GM12878 (cell line): ENCODE measurements at regions not wholly inside any gene's neighbourhood (a gene's known extent, or its start where the extent isn't known, plus 50 kb on each side); places are given as distances from the start of the nearest gene placed in this dataset.

Experiments used
- ATAC-seq: fragments of 200-7000 bp; cut with Tn5 transposase; 3 replicates; pipeline ENCODE4 v1.9.1; 2020; ENCODE audit warnings: mild to moderate bottlenecking, moderate library complexity
- BruUV-seq: library from RNA; stranded (reverse); fragments of 400-500 nt; replicated peaks from 2 replicates; lab custom pipeline; 2021; lab: Mats Ljungman, UMichigan
- CTCF ChIA-PET: fragments of 300-600 bp; sonication (Branson Sonifier 250); formaldehyde crosslinking; extraction: SDS; loops from one replicate; lab custom pipeline; 2021; ENCODE audit warnings: inconsistent platforms; lab: Yijun Ruan, JAX
- POLR2A ChIA-PET: fragments of 350-600 bp; formaldehyde crosslinking; extraction: SDS; loops from one replicate; lab custom pipeline; 2021; ENCODE audit warnings: inconsistent platforms; lab: Charles Lee
- RAD21 ChIA-PET: fragments of 300-600 bp; sonication (Branson Sonifier 250); formaldehyde crosslinking; loops from one replicate; lab custom pipeline; 2023; ENCODE audit warnings: antibody characterized with exemption; ENCODE audit not compliant: unreplicated experiment; lab: Charles Lee
- SMC1A ChIA-PET: fragments of 300-600 bp; sonication (Branson Sonifier 250); formaldehyde crosslinking; loops from one replicate; lab custom pipeline; 2023; ENCODE audit not compliant: unreplicated experiment, uncharacterized antibody; lab: Charles Lee
- DNase-seq: peaks from one replicate; pipeline ENCODE4 v3.0.0-alpha.2; 2011; ENCODE audit warnings: low read depth, low spot score
- FAIRE-seq: peaks from 3 replicates; lab custom pipeline; 2011; peaks lifted over from hg19 to GRCh38; lab: Jason Lieb, UNC
- H2AFZ ChIP-seq: 2 replicates; pipeline ENCODE4 v1.6.0; 2011; ENCODE audit warnings: low read depth, low read length, control low read depth; ENCODE audit not compliant: control insufficient read depth
- H3K27ac ChIP-seq: 2 replicates; pipeline ENCODE4 v1.5.1; 2011; ENCODE audit warnings: control low read depth; ENCODE audit not compliant: control insufficient read depth, insufficient read depth
- H3K27me3 ChIP-seq, 2 experiments: replicated peaks in 1 of 2; 2 replicates each; pipeline versions ENCODE4 v1.6.0 to v1.6.1; 2011; ENCODE audit warnings: low read length in 1 of 2; ENCODE audit not compliant: control insufficient read depth in 2 of 2, insufficient read depth in 2 of 2
- H3K36me3 ChIP-seq, 2 experiments: 2 replicates each; pipeline ENCODE4 v1.5.1; 2011; ENCODE audit warnings: low read length in 1 of 2; ENCODE audit not compliant: control insufficient read depth in 2 of 2, insufficient read depth in 2 of 2
- H3K4me1 ChIP-seq: 2 replicates; pipeline ENCODE4 v1.6.1; 2011; ENCODE audit warnings: mild to moderate bottlenecking, low read length, moderate library complexity, mixed read lengths; ENCODE audit not compliant: control insufficient read depth, insufficient read depth
- H3K4me2 ChIP-seq: 2 replicates; pipeline ENCODE4 v1.6.0; 2011; ENCODE audit warnings: control low read depth; ENCODE audit not compliant: control insufficient read depth, insufficient read depth
- H3K4me3 ChIP-seq: fragments of 200-600 bp; sonication (generic); 2 replicates; pipeline ENCODE4 v1.5.1; 2016
- H3K79me2 ChIP-seq: 2 replicates; pipeline ENCODE4 v1.6.0; 2011; ENCODE audit warnings: low read length; ENCODE audit not compliant: control insufficient read depth, insufficient read depth
- H3K9ac ChIP-seq: 2 replicates; pipeline ENCODE4 v1.8.0; 2011; ENCODE audit warnings: low read length, control low read depth, mixed read lengths; ENCODE audit not compliant: control insufficient read depth, insufficient read depth
- H3K9me3 ChIP-seq: replicated peaks from 3 replicates; pipeline ENCODE4 v1.5.1; 2011; ENCODE audit warnings: mild to moderate bottlenecking, low read length; ENCODE audit not compliant: control insufficient read depth, insufficient read depth
- H4K20me1 ChIP-seq: 2 replicates; pipeline ENCODE4 v1.6.0; 2011; ENCODE audit not compliant: control insufficient read depth, insufficient read depth
- BMI1 ChIP-seq: fragments of 450-650 bp; IDR thresholded peaks from 2 replicates; pipeline ENCODE4 v1.6.1; 2016; ENCODE audit warnings: mild to moderate bottlenecking, moderate library complexity, borderline replicate concordance
- CBX5 ChIP-seq: sonication (generic); IDR thresholded peaks from 2 replicates; pipeline ENCODE4 v1.6.1; 2016; ENCODE audit warnings: low read depth, moderate library complexity, mild to moderate bottlenecking, inconsistent platforms
- IKZF1 ChIP-seq: fragments of 450-650 bp; conservative IDR thresholded peaks from 2 replicates; pipeline ENCODE4 v1.6.1; 2017; ENCODE audit warnings: antibody characterized with exemption, mild to moderate bottlenecking
- MTA3 ChIP-seq: IDR thresholded peaks from 2 replicates; pipeline ENCODE4 v1.6.1; 2012; ENCODE audit warnings: low read length, inconsistent platforms, borderline replicate concordance
- MXI1 ChIP-seq: fragments of 150-350 bp; IDR thresholded peaks from 2 replicates; pipeline ENCODE4 v1.6.1; 2011; ENCODE audit warnings: low read depth, mild to moderate bottlenecking, inconsistent platforms, low read length, improper control_type of control experiment
- MYB ChIP-seq: fragments of 150-350 bp; IDR thresholded peaks from 2 replicates; pipeline ENCODE4 v1.6.1; 2014; ENCODE audit warnings: mild to moderate bottlenecking, low read depth, low read length, borderline replicate concordance
- NR2C1 ChIP-seq: fragments of 450-650 bp; IDR thresholded peaks from 2 replicates; pipeline ENCODE4 v1.6.1; 2017; ENCODE audit warnings: antibody characterized with exemption, mild to moderate bottlenecking, moderate library complexity
- SP1 ChIP-seq: IDR thresholded peaks from one replicate; pipeline ENCODE4 v1.6.1; 2011; ENCODE audit warnings: low read depth, low read length
- STAT1 ChIP-seq: fragments of 450-650 bp; conservative IDR thresholded peaks from 2 replicates; pipeline ENCODE4 v1.6.1; 2014; ENCODE audit warnings: antibody characterized with exemption, mild to moderate bottlenecking
- TAF1 ChIP-seq: IDR thresholded peaks from 2 replicates; pipeline ENCODE4 v1.6.1; 2011; ENCODE audit warnings: mild to moderate bottlenecking, low read depth, low read length, borderline replicate concordance
- TCF3 ChIP-seq: IDR thresholded peaks from 2 replicates; pipeline ENCODE4 v1.6.1; 2012; ENCODE audit warnings: low read depth, mild to moderate bottlenecking, low read length, borderline replicate concordance; ENCODE audit not compliant: insufficient read depth
- YY1 ChIP-seq: IDR thresholded peaks from 2 replicates; pipeline ENCODE4 v1.6.1; 2011; ENCODE audit warnings: low read depth, mild to moderate bottlenecking, low read length
- ZBED1 ChIP-seq: IDR thresholded peaks from 2 replicates; pipeline ENCODE4 v1.6.1; 2016; ENCODE audit warnings: borderline replicate concordance
- ZNF274 ChIP-seq: IDR thresholded peaks from one replicate; pipeline ENCODE4 v1.8.0; 2011; ENCODE audit not compliant: insufficient read length, insufficient read depth
- WGBS: methylation state at CpG from one replicate; pipeline ENCODE4 v1.1.6; 2016; ENCODE audit warnings: low lambda C conversion rate; ENCODE audit not compliant: insufficient replicate concordance, insufficient coverage; ENCODE audit errors: missing lambda C conversion rate; 5-methylcytosine and 5-hydroxymethylcytosine counted together
- in situ Hi-C: fragments of 300-500 bp; cut with MboI; formaldehyde crosslinking; loops from 9 replicates; pipeline ENCODE4 v1.14.3; 2018; ENCODE audit warnings: mixed read lengths
- intact Hi-C: fragments of 100-400 bp; cut with micrococcal nuclease; formaldehyde crosslinking; loops from one replicate; pipeline ENCODE4 v1.14.2; 2022; ENCODE audit not compliant: unreplicated experiment
- TF ChIP-seq, protein P1 (sequence below): fragments of 450-650 bp; IDR thresholded peaks from 2 replicates; pipeline ENCODE4 v1.6.1; 2017; ENCODE audit warnings: antibody characterized with exemption, mild to moderate bottlenecking, moderate library complexity
- TF ChIP-seq, protein P2 (sequence below): fragments of 450-650 bp; IDR thresholded peaks from 2 replicates; pipeline ENCODE4 v1.6.1; 2014; ENCODE audit warnings: mild to moderate bottlenecking
- TF ChIP-seq, protein P3 (sequence below): IDR thresholded peaks from 2 replicates; pipeline ENCODE4 v1.6.1; 2011; ENCODE audit warnings: borderline replicate concordance, low read depth, mild to moderate bottlenecking, moderate library complexity, mixed read lengths, low read length; ENCODE audit not compliant: insufficient read depth; ENCODE audit errors: extremely low read length
- TF ChIP-seq, protein P4 (sequence below): fragments of 450-650 bp; IDR thresholded peaks from 2 replicates; pipeline ENCODE4 v1.6.1; 2016; ENCODE audit warnings: mild to moderate bottlenecking
- TF ChIP-seq, protein P5 (sequence below): fragments of 450-650 bp; conservative IDR thresholded peaks from 2 replicates; pipeline ENCODE4 v1.6.1; 2017; ENCODE audit warnings: mild to moderate bottlenecking, moderate library complexity

GRCh38 chr13:54989418-54989817 lies 1960.8 kb downstream of the OLFM4 start:
- ATAC-seq (no peak), FAIRE-seq (no peak), DNase-seq (no peak)
- POLR2A ChIA-PET = no interaction called here
- TF ChIP-seq MTA3 = no peak
- no peak for TF ChIP-seq NR2C1
- no peak for TF ChIP-seq TCF3
- TF ChIP-seq, protein P1, sequence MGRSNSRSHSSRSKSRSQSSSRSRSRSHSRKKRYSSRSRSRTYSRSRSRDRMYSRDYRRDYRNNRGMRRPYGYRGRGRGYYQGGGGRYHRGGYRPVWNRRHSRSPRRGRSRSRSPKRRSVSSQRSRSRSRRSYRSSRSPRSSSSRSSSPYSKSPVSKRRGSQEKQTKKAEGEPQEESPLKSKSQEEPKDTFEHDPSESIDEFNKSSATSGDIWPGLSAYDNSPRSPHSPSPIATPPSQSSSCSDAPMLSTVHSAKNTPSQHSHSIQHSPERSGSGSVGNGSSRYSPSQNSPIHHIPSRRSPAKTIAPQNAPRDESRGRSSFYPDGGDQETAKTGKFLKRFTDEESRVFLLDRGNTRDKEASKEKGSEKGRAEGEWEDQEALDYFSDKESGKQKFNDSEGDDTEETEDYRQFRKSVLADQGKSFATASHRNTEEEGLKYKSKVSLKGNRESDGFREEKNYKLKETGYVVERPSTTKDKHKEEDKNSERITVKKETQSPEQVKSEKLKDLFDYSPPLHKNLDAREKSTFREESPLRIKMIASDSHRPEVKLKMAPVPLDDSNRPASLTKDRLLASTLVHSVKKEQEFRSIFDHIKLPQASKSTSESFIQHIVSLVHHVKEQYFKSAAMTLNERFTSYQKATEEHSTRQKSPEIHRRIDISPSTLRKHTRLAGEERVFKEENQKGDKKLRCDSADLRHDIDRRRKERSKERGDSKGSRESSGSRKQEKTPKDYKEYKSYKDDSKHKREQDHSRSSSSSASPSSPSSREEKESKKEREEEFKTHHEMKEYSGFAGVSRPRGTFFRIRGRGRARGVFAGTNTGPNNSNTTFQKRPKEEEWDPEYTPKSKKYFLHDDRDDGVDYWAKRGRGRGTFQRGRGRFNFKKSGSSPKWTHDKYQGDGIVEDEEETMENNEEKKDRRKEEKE = no peak
- no peak for TF ChIP-seq ZBED1
- TF ChIP-seq, protein P2, sequence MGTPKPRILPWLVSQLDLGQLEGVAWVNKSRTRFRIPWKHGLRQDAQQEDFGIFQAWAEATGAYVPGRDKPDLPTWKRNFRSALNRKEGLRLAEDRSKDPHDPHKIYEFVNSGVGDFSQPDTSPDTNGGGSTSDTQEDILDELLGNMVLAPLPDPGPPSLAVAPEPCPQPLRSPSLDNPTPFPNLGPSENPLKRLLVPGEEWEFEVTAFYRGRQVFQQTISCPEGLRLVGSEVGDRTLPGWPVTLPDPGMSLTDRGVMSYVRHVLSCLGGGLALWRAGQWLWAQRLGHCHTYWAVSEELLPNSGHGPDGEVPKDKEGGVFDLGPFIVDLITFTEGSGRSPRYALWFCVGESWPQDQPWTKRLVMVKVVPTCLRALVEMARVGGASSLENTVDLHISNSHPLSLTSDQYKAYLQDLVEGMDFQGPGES = no peak
- TF ChIP-seq, protein P3, sequence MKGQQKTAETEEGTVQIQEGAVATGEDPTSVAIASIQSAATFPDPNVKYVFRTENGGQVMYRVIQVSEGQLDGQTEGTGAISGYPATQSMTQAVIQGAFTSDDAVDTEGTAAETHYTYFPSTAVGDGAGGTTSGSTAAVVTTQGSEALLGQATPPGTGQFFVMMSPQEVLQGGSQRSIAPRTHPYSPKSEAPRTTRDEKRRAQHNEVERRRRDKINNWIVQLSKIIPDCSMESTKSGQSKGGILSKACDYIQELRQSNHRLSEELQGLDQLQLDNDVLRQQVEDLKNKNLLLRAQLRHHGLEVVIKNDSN = no peak
- no peak for TF ChIP-seq CBX5
- TF ChIP-seq SP1 = no peak
- no peak for TF ChIP-seq BMI1
- TF ChIP-seq, protein P4, sequence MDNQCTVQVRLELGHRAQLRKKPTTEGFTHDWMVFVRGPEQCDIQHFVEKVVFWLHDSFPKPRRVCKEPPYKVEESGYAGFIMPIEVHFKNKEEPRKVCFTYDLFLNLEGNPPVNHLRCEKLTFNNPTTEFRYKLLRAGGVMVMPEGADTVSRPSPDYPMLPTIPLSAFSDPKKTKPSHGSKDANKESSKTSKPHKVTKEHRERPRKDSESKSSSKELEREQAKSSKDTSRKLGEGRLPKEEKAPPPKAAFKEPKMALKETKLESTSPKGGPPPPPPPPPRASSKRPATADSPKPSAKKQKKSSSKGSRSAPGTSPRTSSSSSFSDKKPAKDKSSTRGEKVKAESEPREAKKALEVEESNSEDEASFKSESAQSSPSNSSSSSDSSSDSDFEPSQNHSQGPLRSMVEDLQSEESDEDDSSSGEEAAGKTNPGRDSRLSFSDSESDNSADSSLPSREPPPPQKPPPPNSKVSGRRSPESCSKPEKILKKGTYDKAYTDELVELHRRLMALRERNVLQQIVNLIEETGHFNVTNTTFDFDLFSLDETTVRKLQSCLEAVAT = no peak
- no peak for TF ChIP-seq YY1
- TF ChIP-seq IKZF1 = no peak
- no peak for TF ChIP-seq STAT1
- TF ChIP-seq, protein P5, sequence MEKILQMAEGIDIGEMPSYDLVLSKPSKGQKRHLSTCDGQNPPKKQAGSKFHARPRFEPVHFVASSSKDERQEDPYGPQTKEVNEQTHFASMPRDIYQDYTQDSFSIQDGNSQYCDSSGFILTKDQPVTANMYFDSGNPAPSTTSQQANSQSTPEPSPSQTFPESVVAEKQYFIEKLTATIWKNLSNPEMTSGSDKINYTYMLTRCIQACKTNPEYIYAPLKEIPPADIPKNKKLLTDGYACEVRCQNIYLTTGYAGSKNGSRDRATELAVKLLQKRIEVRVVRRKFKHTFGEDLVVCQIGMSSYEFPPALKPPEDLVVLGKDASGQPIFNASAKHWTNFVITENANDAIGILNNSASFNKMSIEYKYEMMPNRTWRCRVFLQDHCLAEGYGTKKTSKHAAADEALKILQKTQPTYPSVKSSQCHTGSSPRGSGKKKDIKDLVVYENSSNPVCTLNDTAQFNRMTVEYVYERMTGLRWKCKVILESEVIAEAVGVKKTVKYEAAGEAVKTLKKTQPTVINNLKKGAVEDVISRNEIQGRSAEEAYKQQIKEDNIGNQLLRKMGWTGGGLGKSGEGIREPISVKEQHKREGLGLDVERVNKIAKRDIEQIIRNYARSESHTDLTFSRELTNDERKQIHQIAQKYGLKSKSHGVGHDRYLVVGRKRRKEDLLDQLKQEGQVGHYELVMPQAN = no peak
- TF ChIP-seq MYB = no peak
- TF ChIP-seq MXI1 = no peak
- TF ChIP-seq TAF1 = no peak
- TF ChIP-seq ZNF274 = no peak
- CTCF ChIA-PET = no interaction called here
- Histone ChIP-seq H3K4me2 (no peak overlapping the region), H3K79me2 (no peaks in the 10 kb centered on the region), H3K4me1 (no peaks in the 10 kb centered on the region), H3K9ac (no peak overlapping the region), H3K9me3 (no peaks in the 10 kb centered on the region), H4K20me1 (no peaks in the 10 kb centered on the region), H3K27ac (no peak overlapping the region), H3K27me3 (no peaks in the 10 kb centered on the region), H3K36me3 (no peaks in the 10 kb centered on the region), H3K4me3 (no peak overlapping the region), H2AFZ (no peak overlapping the region)
- BruUV-seq = no TSS peak
- intact Hi-C loops = no loop called here
- RAD21 ChIA-PET = no interaction called here
- SMC1A ChIA-PET = no interaction called here
- in situ Hi-C loops = no loop called here
- 17% methylated on average over 4 of the region's 4 CpGs for WGBS
